Hematopoietic multipotent progenitor cell treated with erythropoietin and hydrocortisone succinate and interleukin-3 and kit ligand, for 15 days (in vitro differentiated cells): ENCODE measurements at regions not wholly inside any gene's neighbourhood (a gene's known extent, or its start where the extent isn't known, plus 50 kb on each side); places are given as distances from the start of the nearest gene placed in this dataset.
"Not testable (repeated sequence)": the region's sequence is repeated elsewhere in the genome, so short reads cannot be mapped to it uniquely, and the experiment has no call there.

ENCODE experiments used
- DNase-seq: peaks from one replicate; pipeline ENCODE4 v3.0.0-alpha.2; 2015; ENCODE audit warnings: low spot score

- no peak for DNase-seq
Observed at GRCh38 chr1:43042773-43043457, 84.2 kb upstream of the SLC2A1 start.

- no peak for DNase-seq
Observed at GRCh38 chr1:43042127-43042526, 83.5 kb upstream of the SLC2A1 start.

GRCh38 chr1:43041591-43041990 lies 82.9 kb upstream of the SLC2A1 start:
- DNase-seq: peak; percentile 35

GRCh38 chr1:43039228-43040055 lies 80.8 kb upstream of the SLC2A1 start:
- DNase-seq: no peak

GRCh38 chr1:43038232-43038935 lies 79.7 kb upstream of the SLC2A1 start:
- no peak for DNase-seq

DNA sequence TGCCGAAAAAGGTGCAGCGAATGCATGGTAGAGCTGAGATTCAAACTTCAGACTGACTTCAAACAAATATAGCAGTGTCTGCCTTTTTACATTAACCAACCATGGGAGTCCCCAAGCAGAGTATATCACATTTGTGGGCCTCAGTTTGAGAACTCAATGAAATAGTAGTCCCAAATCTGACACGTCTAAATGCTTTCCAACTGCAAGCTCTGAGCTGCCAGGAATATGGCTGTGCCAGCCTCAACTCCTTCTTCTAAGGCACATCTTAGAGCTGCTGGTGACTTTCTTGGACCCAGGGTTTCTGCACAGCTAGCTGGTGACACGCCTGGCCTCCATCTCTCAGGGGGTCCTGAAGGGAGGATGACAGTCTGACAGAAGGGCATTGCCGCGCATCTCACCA lies 78.8 kb upstream of the SLC2A1 start:
- no peak for DNase-seq

- no peak for DNase-seq
Observed at GRCh38 chr1:43036932-43037331, 78.3 kb upstream of the SLC2A1 start.

GRCh38 chr1:43035821-43036741 lies 77.4 kb upstream of the SLC2A1 start:
- DNase-seq: no peak

- DNase-seq: no peak
Observed at GRCh38 chr1:43034778-43035177, 76.1 kb upstream of the SLC2A1 start.

- no peak for DNase-seq
Observed at GRCh38 chr1:43034195-43034658, 75.6 kb upstream of the SLC2A1 start.

- no peak for DNase-seq
Observed at GRCh38 chr1:43031316-43032203, 72.9 kb upstream of the SLC2A1 start.

- DNase-seq: no peak
Observed at GRCh38 chr1:43024905-43025304, 66.2 kb upstream of the SLC2A1 start.

- no peak for DNase-seq
Observed at GRCh38 chr1:43021547-43022474, 63.1 kb upstream of the SLC2A1 start.

DNA sequence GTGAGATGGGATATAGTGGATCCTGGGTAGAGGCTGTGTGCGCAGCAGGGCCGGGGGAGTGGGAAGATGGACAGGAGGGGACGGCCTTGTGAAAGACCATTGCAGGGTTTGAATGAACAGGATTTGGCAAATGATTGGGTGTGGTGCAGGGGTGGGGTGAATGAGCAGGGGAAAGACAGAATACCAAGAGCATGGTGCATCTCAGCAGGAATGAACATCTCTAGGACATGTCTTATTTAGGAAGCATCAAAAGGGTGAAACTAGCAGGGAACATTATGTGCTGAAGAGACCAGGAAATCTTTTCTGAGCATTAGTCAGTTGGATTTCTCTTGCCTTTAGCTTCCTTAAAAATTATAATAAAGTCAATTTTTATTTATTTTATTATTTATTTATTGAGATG lies 60.6 kb upstream of the SLC2A1 start:
- DNase-seq: no peak

DNA sequence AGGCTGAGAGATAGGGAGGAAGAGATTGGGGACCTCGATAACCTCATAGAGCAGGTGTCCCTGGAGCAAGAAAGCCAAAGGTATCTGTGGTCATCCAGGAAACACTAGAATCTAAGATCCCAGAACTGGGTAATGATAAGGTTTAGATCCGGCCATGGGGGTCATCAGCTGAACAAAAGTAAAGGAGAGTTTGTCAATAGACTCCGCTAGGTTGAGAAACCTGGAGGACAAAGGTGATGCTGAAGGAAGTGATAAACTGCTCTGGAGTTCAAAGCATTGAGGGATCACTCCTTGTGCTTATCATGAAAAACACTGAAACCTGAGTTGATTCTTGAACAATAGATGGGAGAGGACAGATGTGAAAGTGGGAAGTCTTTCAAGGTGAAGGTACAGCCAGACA lies 59.5 kb upstream of the SLC2A1 start:
- no peak for DNase-seq

GRCh38 chr1:43015269-43015668 lies 56.6 kb upstream of the SLC2A1 start:
- DNase-seq: no peak

DNA sequence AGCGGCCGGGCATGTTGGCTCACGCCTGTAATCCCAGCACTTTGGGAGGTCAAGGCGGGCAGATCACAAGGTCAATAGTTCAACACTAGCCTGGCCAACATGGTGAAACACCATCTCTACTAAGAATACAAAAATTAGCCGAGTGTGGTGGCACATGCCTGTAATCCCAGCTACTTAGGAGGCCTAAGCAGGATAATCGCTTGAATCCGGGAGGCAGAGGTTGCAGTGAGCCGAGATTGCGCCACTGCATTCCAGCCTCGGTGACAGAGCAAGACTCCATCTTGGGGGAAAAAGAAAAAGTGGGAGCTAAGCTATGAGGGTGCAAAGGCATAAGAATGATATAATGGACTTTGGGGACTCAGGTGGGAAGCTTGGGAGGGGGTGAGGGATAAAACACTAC lies 55.9 kb upstream of the SLC2A1 start:
- not testable (repeated sequence) for DNase-seq

DNA sequence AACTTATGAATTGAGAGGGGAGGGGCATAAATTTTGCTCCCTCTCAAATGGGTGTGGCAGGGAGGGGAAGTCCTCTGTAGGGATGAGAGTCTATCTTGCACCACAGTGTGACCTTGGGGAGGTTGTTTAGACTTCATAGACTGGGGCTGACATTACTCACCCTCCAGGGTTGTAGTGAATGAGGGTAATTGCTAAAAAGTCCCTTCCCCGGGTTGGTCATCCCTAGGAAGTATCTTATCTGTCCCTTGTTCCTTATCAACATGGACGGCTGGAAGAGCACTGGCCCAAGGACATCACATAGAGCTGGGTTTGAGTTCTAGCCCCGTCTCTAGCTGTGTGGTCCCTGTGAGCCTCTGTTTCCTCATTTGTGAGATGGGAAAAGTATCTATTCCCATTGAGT lies 52.4 kb upstream of the SLC2A1 start:
- DNase-seq: peak; percentile 32

DNA sequence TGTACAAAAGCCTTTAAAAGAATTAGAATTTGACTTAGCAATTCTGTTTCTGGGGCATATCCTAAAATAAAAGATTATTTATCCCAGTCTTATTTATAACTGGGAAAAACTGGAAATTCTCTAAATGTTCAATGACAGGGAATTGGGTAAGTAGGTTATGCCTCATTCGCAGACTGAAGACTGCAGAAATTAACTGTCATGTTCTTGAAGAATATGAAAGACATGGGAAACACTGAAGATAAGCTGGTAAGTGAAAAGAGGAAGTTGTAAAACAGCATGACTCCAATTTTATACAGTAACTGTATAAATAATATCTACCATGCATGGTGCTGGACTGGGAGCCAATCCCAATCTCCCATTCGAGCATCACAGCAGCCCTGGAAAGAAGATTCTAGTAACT lies 50.6 kb upstream of the SLC2A1 start:
- DNase-seq: no peak
